ENCODE measurements at regions not wholly inside any gene's neighbourhood (a gene's known extent, or its start where the extent isn't known, plus 50 kb on each side); places are given as distances from the start of the nearest gene placed in this dataset.

DNA sequence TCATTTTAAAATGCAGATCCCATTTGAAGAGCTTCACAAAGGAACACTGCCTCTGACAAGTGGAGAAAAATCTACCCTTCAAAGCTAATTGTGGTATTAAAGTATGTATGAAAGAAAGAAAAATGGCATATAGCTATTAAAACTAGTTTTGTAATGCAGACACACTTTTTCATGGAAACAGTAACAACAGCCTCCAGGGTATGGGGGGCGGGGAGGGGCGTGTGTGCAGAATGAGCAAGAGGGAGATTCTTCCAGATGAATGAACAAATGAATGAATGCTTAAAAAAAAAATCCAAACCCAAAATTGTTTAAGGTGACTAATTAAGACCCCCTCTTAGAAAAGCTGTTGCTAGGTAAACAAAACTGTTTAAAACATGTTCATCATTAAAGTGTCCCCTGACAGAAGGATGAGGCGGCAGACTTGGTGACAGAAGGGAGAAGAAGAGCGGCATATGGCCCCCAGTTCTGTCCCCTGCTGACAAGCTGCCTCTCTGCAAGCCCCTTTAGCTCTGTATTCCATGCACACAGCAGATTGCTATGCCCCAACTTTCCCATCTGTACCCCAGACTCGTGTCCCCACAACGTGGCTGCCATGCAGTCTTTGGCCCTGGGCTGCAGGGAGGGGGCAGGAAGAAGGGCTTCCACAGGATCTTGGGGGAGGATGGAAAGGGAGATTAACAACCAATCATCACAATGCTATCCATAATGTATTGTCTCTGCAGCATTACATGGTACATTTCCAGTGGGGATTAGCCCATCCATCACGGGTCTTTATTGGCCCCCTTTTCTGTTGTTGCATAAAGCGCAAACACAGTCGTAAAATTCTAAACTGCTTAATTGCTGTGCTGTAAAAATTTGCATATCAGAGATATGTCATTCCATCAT is 108.4 kb upstream of the OLIG3 start:
- POLR2A ChIA-PET: no interaction called here
- H3K4me2 ChIP-seq: no peak overlapping the region
- no peak overlapping the region for H2AFZ ChIP-seq (ENCODE audit: low read depth)
- H3K36me3 ChIP-seq (replicated peaks in 1 of 2; ENCODE audit: control insufficient read depth in 1 of 2, insufficient read depth in 2 of 2, low read length in 1 of 2): no peaks in the 10 kb centered on the region
- no peaks in the 10 kb centered on the region for H3K9me3 ChIP-seq
- H3K27me3 ChIP-seq (ENCODE audit: insufficient read depth): no peaks in the 10 kb centered on the region; the same call in 1 of the 2 replicates
- CTCF ChIA-PET: no interaction called here
- H3K9ac ChIP-seq: no peak overlapping the region
- H3K27ac ChIP-seq (ENCODE audit: low read depth in 2 of 2, low read length in 1 of 2): no peak overlapping the region
- no peaks in the 10 kb centered on the region for H3K79me2 ChIP-seq (ENCODE audit: insufficient read depth)
- WGBS (ENCODE audit: low lambda C conversion rate): under 1% methylated on average over 9 of the region's 9 CpGs
- no peaks in the 10 kb centered on the region for H3F3A ChIP-seq (replicated peaks; ENCODE audit: insufficient read depth)
- H3K4me1 ChIP-seq (ENCODE audit: control insufficient read depth in 1 of 2, insufficient read depth in 2 of 2, low read depth in 1 of 2, low read length in 1 of 2): no peaks in the 10 kb centered on the region
- no peak overlapping the region for H3K4me3 ChIP-seq (ENCODE audit: low read depth in 2 of 2, low read length in 1 of 2)
- no peak for DNase-seq
- H3K9me2 ChIP-seq: no peaks in the 10 kb centered on the region
- no peaks in the 10 kb centered on the region for H4K20me1 ChIP-seq (ENCODE audit: insufficient read depth)
- no peak for TF ChIP-seq RCOR1 (IDR thresholded peaks at IDR 0.05; ENCODE audit: low read length)
- TF ChIP-seq, protein P1, sequence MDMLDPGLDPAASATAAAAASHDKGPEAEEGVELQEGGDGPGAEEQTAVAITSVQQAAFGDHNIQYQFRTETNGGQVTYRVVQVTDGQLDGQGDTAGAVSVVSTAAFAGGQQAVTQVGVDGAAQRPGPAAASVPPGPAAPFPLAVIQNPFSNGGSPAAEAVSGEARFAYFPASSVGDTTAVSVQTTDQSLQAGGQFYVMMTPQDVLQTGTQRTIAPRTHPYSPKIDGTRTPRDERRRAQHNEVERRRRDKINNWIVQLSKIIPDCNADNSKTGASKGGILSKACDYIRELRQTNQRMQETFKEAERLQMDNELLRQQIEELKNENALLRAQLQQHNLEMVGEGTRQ (IDR thresholded peaks at IDR 0.05; ENCODE audit: borderline replicate concordance, low read depth, low read length): no peak
- TF ChIP-seq RXRA (IDR thresholded peaks at IDR 0.05; ENCODE audit: borderline replicate concordance, low read depth): no peak
- TF ChIP-seq, protein P2, sequence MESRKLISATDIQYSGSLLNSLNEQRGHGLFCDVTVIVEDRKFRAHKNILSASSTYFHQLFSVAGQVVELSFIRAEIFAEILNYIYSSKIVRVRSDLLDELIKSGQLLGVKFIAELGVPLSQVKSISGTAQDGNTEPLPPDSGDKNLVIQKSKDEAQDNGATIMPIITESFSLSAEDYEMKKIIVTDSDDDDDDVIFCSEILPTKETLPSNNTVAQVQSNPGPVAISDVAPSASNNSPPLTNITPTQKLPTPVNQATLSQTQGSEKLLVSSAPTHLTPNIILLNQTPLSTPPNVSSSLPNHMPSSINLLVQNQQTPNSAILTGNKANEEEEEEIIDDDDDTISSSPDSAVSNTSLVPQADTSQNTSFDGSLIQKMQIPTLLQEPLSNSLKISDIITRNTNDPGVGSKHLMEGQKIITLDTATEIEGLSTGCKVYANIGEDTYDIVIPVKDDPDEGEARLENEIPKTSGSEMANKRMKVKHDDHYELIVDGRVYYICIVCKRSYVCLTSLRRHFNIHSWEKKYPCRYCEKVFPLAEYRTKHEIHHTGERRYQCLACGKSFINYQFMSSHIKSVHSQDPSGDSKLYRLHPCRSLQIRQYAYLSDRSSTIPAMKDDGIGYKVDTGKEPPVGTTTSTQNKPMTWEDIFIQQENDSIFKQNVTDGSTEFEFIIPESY (IDR thresholded peaks at IDR 0.05; ENCODE audit: borderline replicate concordance, low read depth): no peak
- TF ChIP-seq TAF1 (IDR thresholded peaks at IDR 0.05; ENCODE audit: borderline replicate concordance, low read depth, low read length): no peak
- TF ChIP-seq SMC3 (IDR thresholded peaks at IDR 0.05; ENCODE audit: low read depth, low read length): no peak
- TF ChIP-seq, protein P3, sequence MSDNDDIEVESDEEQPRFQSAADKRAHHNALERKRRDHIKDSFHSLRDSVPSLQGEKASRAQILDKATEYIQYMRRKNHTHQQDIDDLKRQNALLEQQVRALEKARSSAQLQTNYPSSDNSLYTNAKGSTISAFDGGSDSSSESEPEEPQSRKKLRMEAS (IDR thresholded peaks at IDR 0.05; ENCODE audit: low read depth): no peak
- no peak for TF ChIP-seq NRF1 (IDR thresholded peaks at IDR 0.05; ENCODE audit: low read depth, low read length)

DNA sequence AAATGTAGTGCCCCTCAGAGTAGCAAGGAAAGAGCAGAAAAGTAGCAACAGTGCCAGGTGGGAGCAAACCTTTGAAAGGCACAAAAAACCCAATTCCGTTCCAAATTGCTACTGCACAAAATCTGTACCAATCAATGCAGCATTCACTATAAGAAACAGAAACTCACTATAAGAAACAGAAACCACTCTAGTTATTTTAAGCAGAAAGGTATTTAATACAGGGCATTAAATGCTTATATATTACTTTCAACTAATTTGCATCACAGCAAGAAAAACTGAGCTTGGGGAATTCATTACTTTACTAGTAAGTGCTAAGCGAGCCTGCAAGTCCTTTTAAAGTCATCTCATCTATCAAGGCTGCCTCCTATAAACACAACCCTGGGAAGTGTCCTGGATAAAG is 116.5 kb upstream of the OLIG3 start:
- Histone ChIP-seq H3K36me3 (replicated peaks in 1 of 2; ENCODE audit: control insufficient read depth in 1 of 2, insufficient read depth in 2 of 2, low read length in 1 of 2) (no peaks in the 10 kb centered on the region), H3K79me2 (ENCODE audit: insufficient read depth) (no peaks in the 10 kb centered on the region), H3K9me2 (no peaks in the 10 kb centered on the region), H3F3A (replicated peaks; ENCODE audit: insufficient read depth) (no peaks in the 10 kb centered on the region), H3K27ac (ENCODE audit: low read depth in 2 of 2, low read length in 1 of 2) (no peak overlapping the region), H4K20me1 (ENCODE audit: insufficient read depth) (no peaks in the 10 kb centered on the region), H3K4me1 (ENCODE audit: control insufficient read depth in 1 of 2, insufficient read depth in 2 of 2, low read depth in 1 of 2, low read length in 1 of 2) (no peaks in the 10 kb centered on the region), H3K9me3 (no peaks in the 10 kb centered on the region), H3K9ac (no peak overlapping the region), H3K27me3 (ENCODE audit: insufficient read depth) (no peaks in the 10 kb centered on the region), H3K4me2 (no peak overlapping the region), H3K4me3 (ENCODE audit: low read depth in 2 of 2, low read length in 1 of 2) (no peak overlapping the region), H2AFZ (ENCODE audit: low read depth) (no peak overlapping the region)
- DNase-seq: no peak
- ChIA-PET POLR2A (no interaction called here), CTCF (interaction anchor here (0.6 kb wide), 1 partner anchor 21 kb away, joined by 3 read pairs; no protein-coding TSS in a partner anchor)
- TF ChIP-seq, protein P3 (IDR thresholded peaks at IDR 0.05; ENCODE audit: low read depth): no peak
- 0% methylated on average over 2 of the region's 2 CpGs for WGBS (ENCODE audit: low lambda C conversion rate)

Measured in SK-N-SH (cell line).